ENCODE measurements at regions not wholly inside any gene's neighbourhood (a gene's known extent, or its start where the extent isn't known, plus 50 kb on each side); places are given as distances from the start of the nearest gene placed in this dataset.

DNA sequence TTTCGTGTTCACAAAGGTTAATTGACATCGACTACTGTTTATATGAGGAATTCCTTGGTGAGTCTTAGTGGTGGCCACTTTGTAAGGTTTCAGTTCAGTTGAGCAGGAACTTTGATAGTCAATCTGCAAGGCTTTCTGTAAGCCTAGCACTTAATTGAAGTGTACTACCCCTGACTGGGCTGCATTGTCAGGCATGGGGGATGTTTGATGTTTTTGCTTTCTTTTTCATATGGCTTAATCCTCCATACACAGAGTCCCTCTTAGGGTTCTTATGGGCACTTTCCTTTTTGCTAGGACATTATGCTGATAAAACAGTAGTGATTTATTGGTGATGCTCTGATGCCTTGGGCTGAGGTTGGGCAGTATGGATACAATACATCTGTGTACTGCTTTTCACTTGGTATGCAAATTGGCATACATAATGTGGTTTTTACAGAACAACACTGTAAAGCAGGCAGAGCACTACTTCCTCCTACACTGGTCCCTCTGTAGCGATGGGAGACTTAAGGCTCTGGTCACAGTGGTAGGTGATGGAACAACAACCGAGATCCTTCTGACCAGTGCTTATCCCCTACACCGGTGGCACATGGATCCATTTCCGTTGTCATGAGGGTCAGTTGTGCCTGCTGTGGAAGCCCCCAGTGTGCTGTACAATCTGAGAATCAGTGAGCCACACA lies 261.0 kb downstream of the MFSD1 start:
- no peaks in the 10 kb centered on the region for H3K36me3 ChIP-seq
- no peaks in the 10 kb centered on the region for H3K27me3 ChIP-seq
- no peak for DNase-seq
- no peak overlapping the region for H3K4me3 ChIP-seq
- no peaks in the 10 kb centered on the region for H3K9me3 ChIP-seq

DNA sequence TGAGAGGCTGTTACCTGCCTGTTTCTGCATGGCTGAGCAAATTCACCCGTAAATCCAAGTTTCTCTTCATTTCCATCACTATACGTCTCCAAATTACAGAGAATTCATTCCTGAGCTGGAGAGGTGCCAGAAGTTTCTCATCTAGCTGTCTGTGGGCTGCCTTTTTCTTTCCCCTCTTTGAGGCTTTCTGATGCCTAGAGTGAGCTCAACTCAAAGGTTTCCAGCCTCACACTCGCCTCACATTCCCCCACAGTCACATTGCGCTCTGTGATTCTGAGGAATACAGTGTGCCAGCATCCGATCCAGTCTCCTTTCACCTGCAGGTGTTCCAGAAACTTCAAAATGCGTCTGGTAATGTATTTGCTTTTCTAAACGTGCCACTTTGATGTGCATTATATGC lies 267.2 kb downstream of the MFSD1 start, which contains the start of gene IQCJ:
Gene IQCJ, plus strand, starts transcription at position 229 of the 400 bp plus-strand sequence.
- DNase-seq: no peak
- Histone ChIP-seq H3K4me3 (no peak within 1 kb of the TSS), H3K36me3 (no peaks in the 10 kb centered on the region), H3K27me3 (no peaks in the 10 kb centered on the region), H3K9me3 (no peaks in the 10 kb centered on the region)

GRCh38 chr3:159069866-159070425 lies 268.1 kb downstream of the MFSD1 start:
- Histone ChIP-seq H3K27me3 (no peaks in the 10 kb centered on the region), H3K4me3 (no peak overlapping the region), H3K36me3 (no peaks in the 10 kb centered on the region), H3K9me3 (no peaks in the 10 kb centered on the region)
- no peak for DNase-seq

GRCh38 chr3:159074756-159075701 lies 273.2 kb downstream of the MFSD1 start:
- no peak for DNase-seq
- Histone ChIP-seq H3K9me3 (no peaks in the 10 kb centered on the region), H3K27me3 (no peaks in the 10 kb centered on the region), H3K4me3 (no peak overlapping the region), H3K36me3 (no peaks in the 10 kb centered on the region)

GRCh38 chr3:159077860-159078259 lies 276.0 kb downstream of the MFSD1 start:
- Histone ChIP-seq H3K36me3 (no peaks in the 10 kb centered on the region), H3K9me3 (no peaks in the 10 kb centered on the region), H3K27me3 (no peaks in the 10 kb centered on the region), H3K4me3 (no peak overlapping the region)
- DNase-seq: peak; percentile 49

DNA sequence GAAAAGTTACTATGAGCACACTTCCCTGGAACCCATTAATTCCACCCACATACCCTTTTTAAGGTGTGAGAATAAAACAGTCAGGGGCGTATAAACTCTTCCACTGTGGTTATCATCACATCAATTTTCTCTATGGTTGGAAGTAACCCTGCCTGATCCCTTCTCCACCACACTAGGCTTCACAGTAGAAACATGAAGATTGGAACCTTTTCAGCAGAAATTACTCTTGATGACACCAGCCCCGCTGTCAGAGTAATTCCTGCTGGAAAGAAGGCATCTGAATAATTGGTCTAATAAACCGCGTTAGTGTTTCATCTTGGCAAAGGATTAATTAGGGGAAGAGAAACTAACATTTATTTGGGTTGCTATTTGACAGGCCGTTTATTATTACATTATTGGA lies 278.4 kb downstream of the MFSD1 start:
- no peaks in the 10 kb centered on the region for H3K27me3 ChIP-seq
- DNase-seq: no peak
- no peak overlapping the region for H3K4me3 ChIP-seq
- no peaks in the 10 kb centered on the region for H3K36me3 ChIP-seq
- no peaks in the 10 kb centered on the region for H3K9me3 ChIP-seq

DNA sequence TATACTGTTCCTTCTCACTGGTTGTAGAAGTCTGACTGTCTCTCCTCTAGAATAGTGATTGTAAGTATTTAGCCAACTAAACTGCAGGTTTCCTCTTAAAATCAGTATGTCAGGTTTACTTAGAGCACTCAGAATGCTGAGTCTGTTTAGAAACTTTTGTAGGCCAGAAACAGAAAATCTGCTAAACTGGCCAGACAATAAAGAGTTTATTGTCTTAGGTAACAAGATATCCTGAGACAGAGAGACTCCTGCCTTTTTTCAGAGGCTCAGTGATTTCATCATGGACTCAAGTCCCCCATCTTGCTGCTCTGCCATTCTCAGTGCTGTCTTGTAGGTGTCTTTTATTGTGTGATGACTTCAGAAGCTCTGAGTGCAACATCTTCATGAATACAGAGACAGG lies 279.0 kb downstream of the MFSD1 start:
- H3K27me3 ChIP-seq: no peaks in the 10 kb centered on the region
- no peaks in the 10 kb centered on the region for H3K9me3 ChIP-seq
- DNase-seq: no peak
- no peaks in the 10 kb centered on the region for H3K36me3 ChIP-seq
- H3K4me3 ChIP-seq: no peak overlapping the region

- H3K36me3 ChIP-seq: no peaks in the 10 kb centered on the region
- no peaks in the 10 kb centered on the region for H3K9me3 ChIP-seq
- DNase-seq: no peak
- no peaks in the 10 kb centered on the region for H3K27me3 ChIP-seq
- H3K4me3 ChIP-seq: no peak overlapping the region
These were observed 280.7 kb downstream of the MFSD1 start for GRCh38 chr3:159082519-159082918.

DNA sequence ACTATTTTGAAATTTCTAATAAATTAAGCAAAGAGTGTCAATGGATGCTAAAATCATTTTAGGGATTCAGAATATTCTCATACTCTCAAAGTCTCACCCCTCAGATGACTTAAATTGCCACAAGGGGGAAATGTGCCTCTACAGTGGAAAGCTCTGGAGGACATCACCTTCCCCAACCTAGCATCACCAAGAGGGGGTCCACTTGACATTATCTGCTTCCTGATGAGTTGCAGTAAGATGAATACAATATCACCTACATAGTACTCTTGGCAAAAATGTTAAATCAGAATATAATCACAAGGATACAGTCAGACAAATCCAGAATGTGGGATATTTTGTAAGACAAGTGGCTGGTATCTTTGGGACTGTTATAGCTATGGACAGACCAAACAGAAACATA lies 290.1 kb downstream of the MFSD1 start:
- Histone ChIP-seq H3K4me3 (no peak overlapping the region), H3K36me3 (no peaks in the 10 kb centered on the region), H3K9me3 (no peaks in the 10 kb centered on the region), H3K27me3 (no peaks in the 10 kb centered on the region)
- DNase-seq: no peak

- Histone ChIP-seq H3K36me3 (no peaks in the 10 kb centered on the region), H3K9me3 (no peaks in the 10 kb centered on the region), H3K27me3 (no peaks in the 10 kb centered on the region), H3K4me3 (no peak overlapping the region)
- no peak for DNase-seq
These were observed 300.1 kb downstream of the MFSD1 start for GRCh38 chr3:159102001-159102400.

- H3K36me3 ChIP-seq: no peaks in the 10 kb centered on the region
- DNase-seq: no peak
- no peaks in the 10 kb centered on the region for H3K9me3 ChIP-seq
- no peak overlapping the region for H3K4me3 ChIP-seq
- H3K27me3 ChIP-seq: no peaks in the 10 kb centered on the region
These were observed 310.9 kb downstream of the MFSD1 start for GRCh38 chr3:159112724-159113123.

DNA sequence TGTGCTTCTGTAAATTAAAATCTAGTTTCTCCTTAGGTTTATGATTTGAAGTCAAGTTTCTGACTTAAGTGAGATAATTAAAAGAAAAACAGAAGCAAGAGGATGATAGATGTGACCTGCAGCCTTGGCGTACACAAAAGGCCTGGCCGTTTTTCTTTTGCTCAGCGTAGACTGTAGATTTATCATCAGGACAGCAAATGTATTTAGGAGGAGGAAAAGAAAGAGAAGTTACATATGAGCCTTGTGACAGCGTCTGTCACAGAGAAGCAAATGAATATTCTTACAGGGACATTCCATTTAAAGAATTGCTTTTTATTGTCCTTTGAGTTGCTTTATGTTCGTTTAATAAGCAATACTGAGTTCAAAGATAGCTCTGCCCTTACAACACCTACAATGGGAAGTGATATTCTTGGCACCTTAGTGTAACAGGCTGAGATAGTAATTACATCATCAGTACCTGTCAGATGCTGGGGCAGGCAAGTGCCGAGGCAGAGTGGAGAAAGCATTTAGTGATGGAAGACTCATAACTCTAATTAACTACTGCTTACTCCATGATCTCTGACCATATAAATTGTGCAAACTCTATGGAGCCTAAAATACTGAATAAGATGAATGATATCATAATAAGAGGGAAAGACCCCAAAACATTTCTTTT lies 311.5 kb downstream of the MFSD1 start:
- H3K9me3 ChIP-seq: no peaks in the 10 kb centered on the region
- no peak overlapping the region for H3K4me3 ChIP-seq
- H3K27me3 ChIP-seq: no peaks in the 10 kb centered on the region; the same call in 1 of the 2 replicates
- H3K36me3 ChIP-seq: no peaks in the 10 kb centered on the region
- no peak for DNase-seq

- Histone ChIP-seq H3K4me3 (no peak overlapping the region), H3K27me3 (peaks cover 6% of the 10 kb centered on the region; the same call in 1 of the 2 replicates), H3K36me3 (no peaks in the 10 kb centered on the region), H3K9me3 (no peaks in the 10 kb centered on the region)
- no peak for DNase-seq
These were observed 312.7 kb downstream of the MFSD1 start for GRCh38 chr3:159114582-159114981.

GRCh38 chr3:159123877-159124276 lies 322.0 kb downstream of the MFSD1 start:
- H3K27me3 ChIP-seq: 0 out of 2 replicates have a peak, but pooled peaks cover 1% of the 10 kb centered on the region
- no peak for DNase-seq
- H3K36me3 ChIP-seq: no peaks in the 10 kb centered on the region
- H3K9me3 ChIP-seq: no peaks in the 10 kb centered on the region
- H3K4me3 ChIP-seq: no peak overlapping the region

GRCh38 chr3:159126261-159127020 lies 324.6 kb downstream of the MFSD1 start:
- no peaks in the 10 kb centered on the region for H3K36me3 ChIP-seq
- no peaks in the 10 kb centered on the region for H3K9me3 ChIP-seq
- H3K4me3 ChIP-seq: no peak overlapping the region
- no peak for DNase-seq
- H3K27me3 ChIP-seq: no peaks in the 10 kb centered on the region

- H3K27me3 ChIP-seq: no peaks in the 10 kb centered on the region
- no peak overlapping the region for H3K4me3 ChIP-seq
- no peaks in the 10 kb centered on the region for H3K9me3 ChIP-seq
- H3K36me3 ChIP-seq: no peaks in the 10 kb centered on the region
- DNase-seq: no peak
These were observed 325.2 kb downstream of the MFSD1 start for GRCh38 chr3:159127021-159127392.

Measured in MG63 (cell line).